DMS 273 (cell line): ENCODE measurements at regions not wholly inside any gene's neighbourhood (a gene's known extent, or its start where the extent isn't known, plus 50 kb on each side); places are given as distances from the start of the nearest gene placed in this dataset.
"Not testable (repeated sequence)": the region's sequence is repeated elsewhere in the genome, so short reads cannot be mapped to it uniquely, and the experiment has no call there.

Source experiments
- DNase-seq: peaks from one replicate; lab custom pipeline; 2025; ENCODE audit not compliant: unreplicated experiment; lab: John Stamatoyannopoulos, UW

GRCh38 chr4:149048451-149049143 is 606.4 kb upstream of the NR3C2 start:
- no peak for DNase-seq

GRCh38 chr4:149047368-149047767 is 605.2 kb upstream of the NR3C2 start:
- no peak for DNase-seq

GRCh38 chr4:149045731-149046130 is 603.5 kb upstream of the NR3C2 start:
- DNase-seq, result no peak

GRCh38 chr4:149039786-149040185 is 597.6 kb upstream of the NR3C2 start:
- not testable (repeated sequence) for DNase-seq

GRCh38 chr4:149031399-149031798 is 589.2 kb upstream of the NR3C2 start:
- peak; percentile 1 for DNase-seq

- DNase-seq, result no peak
Observed at GRCh38 chr4:149029056-149029651, 586.9 kb upstream of the NR3C2 start.

- no peak for DNase-seq
Observed at GRCh38 chr4:149026696-149027095, 584.5 kb upstream of the NR3C2 start.

- no peak for DNase-seq
Observed at GRCh38 chr4:149017002-149017734, 575.0 kb upstream of the NR3C2 start.

GRCh38 chr4:149009223-149009622 is 567.0 kb upstream of the NR3C2 start:
- DNase-seq, result no peak

- no peak for DNase-seq
Observed at GRCh38 chr4:149008415-149009025, 566.3 kb upstream of the NR3C2 start.

GRCh38 chr4:149005191-149005590 is 563.0 kb upstream of the NR3C2 start:
- DNase-seq, result no peak

GRCh38 chr4:148999924-149000323 is 557.7 kb upstream of the NR3C2 start:
- DNase-seq, result no peak

GRCh38 chr4:148998719-148999118 is 556.5 kb upstream of the NR3C2 start:
- DNase-seq, result peak; percentile 23

- DNase-seq, result no peak
Observed at GRCh38 chr4:148986951-148987350, 544.7 kb upstream of the NR3C2 start.

GRCh38 chr4:148984951-148985350 is 542.7 kb upstream of the NR3C2 start:
- DNase-seq, result no peak

- DNase-seq, result no peak
Observed at GRCh38 chr4:148982200-148982599, 540.0 kb upstream of the NR3C2 start.

GRCh38 chr4:148980782-148981480 is 538.7 kb upstream of the NR3C2 start:
- DNase-seq, result no peak

- DNase-seq, result no peak
Observed at GRCh38 chr4:148978301-148978700, 536.1 kb upstream of the NR3C2 start.

- DNase-seq, result no peak
Observed at GRCh38 chr4:148975464-148975863, 533.2 kb upstream of the NR3C2 start.

- no peak for DNase-seq
Observed at GRCh38 chr4:148965080-148965479, 522.9 kb upstream of the NR3C2 start.

GRCh38 chr4:148964456-148964855 is 522.2 kb upstream of the NR3C2 start:
- DNase-seq, result no peak
